Fibroblast of lung (primary cell): ENCODE measurements at regions not wholly inside any gene's neighbourhood (a gene's known extent, or its start where the extent isn't known, plus 50 kb on each side); places are given as distances from the start of the nearest gene placed in this dataset.
"Not testable (repeated sequence)": the region's sequence is repeated elsewhere in the genome, so short reads cannot be mapped to it uniquely, and the experiment has no call there.

Experiments
- DNase-seq, 2 donors: peaks; one replicate each; pipeline versions ENCODE4 v3.0.0 to v3.0.0-alpha.2; 2010; ENCODE audit warnings: low read depth in 2 of 2
- H2AFZ ChIP-seq: 2 replicates; pipeline ENCODE4 v1.5.1; 2012; ENCODE audit warnings: low read length, control low read depth, inconsistent platforms
- H3K27ac ChIP-seq: 2 replicates; pipeline ENCODE4 v1.5.1; 2011; ENCODE audit warnings: low read length, control low read depth; ENCODE audit not compliant: insufficient read depth
- H3K27me3 ChIP-seq: 2 replicates; pipeline ENCODE4 v1.5.1; 2011; ENCODE audit warnings: mild to moderate bottlenecking, low read length; ENCODE audit not compliant: control insufficient read depth, insufficient read depth
- H3K36me3 ChIP-seq: 2 replicates; pipeline ENCODE4 v1.5.1; 2011; ENCODE audit warnings: low read length; ENCODE audit not compliant: control insufficient read depth, insufficient read depth
- H3K4me1 ChIP-seq: 2 replicates; pipeline ENCODE4 v1.5.1; 2011; ENCODE audit warnings: low read length; ENCODE audit not compliant: control insufficient read depth, insufficient read depth; ENCODE audit errors: extremely low read depth
- H3K4me2 ChIP-seq: 2 replicates; pipeline ENCODE4 v1.5.1; 2011; ENCODE audit warnings: low read length, control low read depth; ENCODE audit not compliant: insufficient read depth; ENCODE audit errors: extremely low read depth
- H3K4me3 ChIP-seq, 4 experiments: fragments of 200-600 bp in 1 of 4; sonication (generic) in 1 of 4; replicated peaks in 1 of 4; 2 replicates each; pipeline ENCODE4 v1.5.1; 2011 to 2016; ENCODE audit warnings: low read length in 4 of 4, low read depth in 3 of 4, mild to moderate bottlenecking in 3 of 4, control low read depth in 2 of 4, inconsistent platforms in 1 of 4, mixed read lengths in 1 of 4; ENCODE audit not compliant: insufficient read depth in 1 of 4; ENCODE audit errors: control extremely low read depth in 1 of 4
- H3K79me2 ChIP-seq: 2 replicates; pipeline ENCODE4 v1.5.1; 2012; ENCODE audit warnings: mild to moderate bottlenecking, low read length, inconsistent platforms; ENCODE audit not compliant: control insufficient read depth, insufficient read depth
- H3K9ac ChIP-seq: 2 replicates; pipeline ENCODE4 v1.5.1; 2011; ENCODE audit warnings: mild to moderate bottlenecking, low read length, control low read depth; ENCODE audit not compliant: insufficient read depth
- H3K9me3 ChIP-seq: 2 replicates; pipeline ENCODE4 v1.5.1; 2012; ENCODE audit warnings: low read depth, low read length; ENCODE audit not compliant: control insufficient read depth, insufficient read depth
- H4K20me1 ChIP-seq: 2 replicates; pipeline ENCODE4 v1.5.1; 2011; ENCODE audit warnings: low read length; ENCODE audit not compliant: control insufficient read depth, insufficient read depth; ENCODE audit errors: extremely low read depth
- CTCF ChIP-seq, 2 donors: IDR thresholded peaks in 1 of 2; conservative IDR thresholded peaks in 1 of 2; 1 replicate in 1 of 2; 2 replicates in 1 of 2; pipeline ENCODE4 v1.5.1; 2011 to 2012; ENCODE audit warnings: low read length in 2 of 2, control low read depth in 1 of 2, inconsistent platforms in 1 of 2, low read depth in 1 of 2, mild to moderate bottlenecking in 1 of 2
- EZH2 ChIP-seq: IDR thresholded peaks from 2 replicates; pipeline ENCODE4 v1.5.1; 2012; ENCODE audit warnings: low read length, control low read depth, mild to moderate bottlenecking; ENCODE audit errors: missing control alignments

GRCh38 chr1:818618-819291, 105.0 kb upstream of the SAMD11 start:
- peaks cover 34% of the 10 kb centered on the region for H3K79me2 ChIP-seq
- H3K4me2 ChIP-seq, result peak overlapping the region; percentile 82
- H3K9ac ChIP-seq, result peak overlapping the region; percentile 26
- no peaks in the 10 kb centered on the region for H4K20me1 ChIP-seq
- peak in 1 of 2 donors; percentile 34 for DNase-seq
- no peaks in the 10 kb centered on the region for H3K9me3 ChIP-seq
- H3K36me3 ChIP-seq, result no peaks in the 10 kb centered on the region
- no peaks in the 10 kb centered on the region for H3K27me3 ChIP-seq
- TF ChIP-seq CTCF (conservative IDR thresholded peaks at IDR 0.05 in 1 of 2, IDR thresholded peaks at IDR 0.05 in 1 of 2; ENCODE audit: low read depth in 1 of 2, low read length in 2 of 2) (no peak), EZH2 (no peak)
- H3K27ac ChIP-seq, result peak overlapping the region; percentile 73
- H2AFZ ChIP-seq, result no peak overlapping the region
- peaks cover 6% of the 10 kb centered on the region for H3K4me1 ChIP-seq
- peak overlapping the region in 1 of 4 experiments; percentile 20 for H3K4me3 ChIP-seq

- Histone ChIP-seq H4K20me1 (no peaks in the 10 kb centered on the region), H3K9me3 (no peaks in the 10 kb centered on the region), H3K4me1 (peaks cover 6% of the 10 kb centered on the region), H2AFZ (no peak overlapping the region), H3K27ac (no peak overlapping the region), H3K27me3 (no peaks in the 10 kb centered on the region), H3K9ac (no peak overlapping the region), H3K4me2 (no peak overlapping the region), H3K36me3 (no peaks in the 10 kb centered on the region), H3K4me3 (no peak overlapping the region), H3K79me2 (peaks cover 42% of the 10 kb centered on the region)
- no peak for DNase-seq
- TF ChIP-seq CTCF (conservative IDR thresholded peaks at IDR 0.05 in 1 of 2, IDR thresholded peaks at IDR 0.05 in 1 of 2; ENCODE audit: low read depth in 1 of 2, low read length in 2 of 2) (no peak), EZH2 (no peak)
Observed at GRCh38 chr1:820962-821361, 102.8 kb upstream of the SAMD11 start.

GRCh38 chr1:826808-827207, 96.9 kb upstream of the SAMD11 start:
- not testable (repeated sequence) for H4K20me1 ChIP-seq, H3K36me3 ChIP-seq, H2AFZ ChIP-seq, H3K27me3 ChIP-seq, H3K9me3 ChIP-seq, H3K4me1 ChIP-seq
- peaks cover 29% of the 10 kb centered on the region for H3K79me2 ChIP-seq
- H3K9ac ChIP-seq, result peak overlapping the region; percentile 82
- peak overlapping the region; percentile 42 to 79 (median 62) for H3K4me3 ChIP-seq
- H3K4me2 ChIP-seq, result peak overlapping the region; percentile 40
- peak; percentile 8 to 16 for DNase-seq
- H3K27ac ChIP-seq, result peak overlapping the region; percentile 82

- peak overlapping the region; percentile 82 for H3K9ac ChIP-seq
- not testable (repeated sequence) for H3K4me1 ChIP-seq, H3K9me3 ChIP-seq, H3K27me3 ChIP-seq, H3K36me3 ChIP-seq, H4K20me1 ChIP-seq, H3K4me2 ChIP-seq
- H3K79me2 ChIP-seq, result peaks cover 23% of the 10 kb centered on the region
- DNase-seq, result peak; percentile 79 to 84
- peak overlapping the region; percentile 42 to 79 (median 62) for H3K4me3 ChIP-seq
- peak overlapping the region; percentile 82 for H3K27ac ChIP-seq
- H2AFZ ChIP-seq, result peak overlapping the region; percentile 44
Observed at GRCh38 chr1:827211-828063, 96.3 kb upstream of the SAMD11 start.

- not testable (repeated sequence) for H3K9me3 ChIP-seq, H4K20me1 ChIP-seq, H3K9ac ChIP-seq, H3K27me3 ChIP-seq, H3K4me1 ChIP-seq, H3K27ac ChIP-seq, H3K4me3 ChIP-seq, H3K4me2 ChIP-seq, H3K36me3 ChIP-seq, H2AFZ ChIP-seq, DNase-seq
- H3K79me2 ChIP-seq, result peaks cover 12% of the 10 kb centered on the region
Observed at GRCh38 chr1:829324-829723, 94.4 kb upstream of the SAMD11 start.
